VCaP (cell line): ENCODE measurements at regions not wholly inside any gene's neighbourhood (a gene's known extent, or its start where the extent isn't known, plus 50 kb on each side); places are given as distances from the start of the nearest gene placed in this dataset.

Experiments used
- H3K27ac ChIP-seq: fragments of 450-650 bp; 2 replicates; pipeline ENCODE4 v1.5.1; 2017
- TF ChIP-seq, protein P1 (sequence below): fragments of 450-650 bp; conservative IDR thresholded peaks from 2 replicates; pipeline ENCODE4 v1.5.1; 2017; ENCODE audit warnings: mild to moderate bottlenecking, moderate library complexity

- no peak overlapping the region for H3K27ac ChIP-seq
- TF ChIP-seq, protein P1, sequence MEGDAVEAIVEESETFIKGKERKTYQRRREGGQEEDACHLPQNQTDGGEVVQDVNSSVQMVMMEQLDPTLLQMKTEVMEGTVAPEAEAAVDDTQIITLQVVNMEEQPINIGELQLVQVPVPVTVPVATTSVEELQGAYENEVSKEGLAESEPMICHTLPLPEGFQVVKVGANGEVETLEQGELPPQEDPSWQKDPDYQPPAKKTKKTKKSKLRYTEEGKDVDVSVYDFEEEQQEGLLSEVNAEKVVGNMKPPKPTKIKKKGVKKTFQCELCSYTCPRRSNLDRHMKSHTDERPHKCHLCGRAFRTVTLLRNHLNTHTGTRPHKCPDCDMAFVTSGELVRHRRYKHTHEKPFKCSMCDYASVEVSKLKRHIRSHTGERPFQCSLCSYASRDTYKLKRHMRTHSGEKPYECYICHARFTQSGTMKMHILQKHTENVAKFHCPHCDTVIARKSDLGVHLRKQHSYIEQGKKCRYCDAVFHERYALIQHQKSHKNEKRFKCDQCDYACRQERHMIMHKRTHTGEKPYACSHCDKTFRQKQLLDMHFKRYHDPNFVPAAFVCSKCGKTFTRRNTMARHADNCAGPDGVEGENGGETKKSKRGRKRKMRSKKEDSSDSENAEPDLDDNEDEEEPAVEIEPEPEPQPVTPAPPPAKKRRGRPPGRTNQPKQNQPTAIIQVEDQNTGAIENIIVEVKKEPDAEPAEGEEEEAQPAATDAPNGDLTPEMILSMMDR = no peak
These were observed 485.9 kb downstream of the PSAT1 start for GRCh38 chr9:78782858-78783257.

DNA sequence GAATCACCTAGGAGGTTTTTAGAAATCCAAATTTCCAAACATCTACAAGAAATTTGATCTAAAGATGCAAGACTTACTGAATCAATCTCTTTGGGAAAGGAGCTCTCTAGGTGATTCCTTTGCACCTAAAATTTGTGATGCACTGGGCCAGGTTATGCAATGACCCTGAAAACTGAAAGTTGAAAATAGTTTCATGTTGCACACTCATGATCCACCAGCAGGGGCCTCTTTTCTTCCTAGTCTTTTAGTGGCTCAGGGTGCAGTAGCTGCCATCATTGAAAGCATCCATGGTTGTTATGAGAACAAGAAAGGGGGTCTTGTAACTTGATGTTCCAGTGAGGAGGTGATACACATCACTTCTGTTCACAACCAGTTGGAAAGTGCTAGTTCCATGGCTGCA is 486.8 kb downstream of the PSAT1 start:
- H3K27ac ChIP-seq = no peak overlapping the region
- TF ChIP-seq, protein P1 = no peak

DNA sequence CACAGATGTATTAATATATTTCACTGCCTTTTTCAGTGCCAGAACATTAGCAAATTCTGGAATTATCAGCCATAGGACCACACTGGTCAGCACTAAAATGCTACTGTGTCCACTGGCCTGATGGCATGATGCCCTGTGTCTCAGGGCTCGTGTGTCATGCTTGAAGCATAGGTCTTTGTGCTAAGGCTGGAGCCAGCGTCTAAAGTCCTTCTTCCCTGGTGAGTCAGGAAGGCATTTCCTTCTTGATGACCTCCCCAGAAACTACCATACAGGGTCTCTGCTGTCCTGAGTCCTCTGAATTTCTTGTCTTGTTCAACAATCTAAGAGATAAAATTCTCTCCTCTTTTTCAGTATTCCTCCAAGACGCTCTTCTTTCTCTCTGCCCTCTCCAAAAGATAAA is 489.9 kb downstream of the PSAT1 start:
- no peak overlapping the region for H3K27ac ChIP-seq
- TF ChIP-seq, protein P1 = no peak

GRCh38 chr9:78788101-78788500 is 491.2 kb downstream of the PSAT1 start:
- TF ChIP-seq, protein P1 = no peak
- H3K27ac ChIP-seq = no peak overlapping the region

GRCh38 chr9:78791779-78792178 is 494.9 kb downstream of the PSAT1 start:
- TF ChIP-seq, protein P1 = no peak
- H3K27ac ChIP-seq = no peak overlapping the region; the same call in 1 of the 2 replicates

DNA sequence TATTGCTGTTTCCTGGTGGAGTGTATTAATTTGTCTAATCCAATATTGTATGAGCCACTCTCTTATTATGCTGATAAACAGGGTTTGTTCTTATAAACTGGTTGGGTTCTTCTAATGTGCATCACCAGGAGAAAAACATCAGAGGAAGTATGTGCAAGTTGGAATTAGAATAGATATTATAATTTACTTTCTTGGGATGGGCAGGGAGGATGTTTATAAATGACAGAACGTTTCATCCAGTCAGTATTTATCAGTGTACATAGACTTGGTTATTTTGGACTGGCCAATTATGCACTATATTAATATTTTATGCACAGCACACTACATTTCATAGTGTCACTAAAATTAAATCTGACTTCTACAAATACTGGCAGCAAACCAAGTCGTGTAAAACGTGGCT is 495.8 kb downstream of the PSAT1 start:
- H3K27ac ChIP-seq = no peak overlapping the region; the same call in 1 of the 2 replicates
- TF ChIP-seq, protein P1 = no peak

DNA sequence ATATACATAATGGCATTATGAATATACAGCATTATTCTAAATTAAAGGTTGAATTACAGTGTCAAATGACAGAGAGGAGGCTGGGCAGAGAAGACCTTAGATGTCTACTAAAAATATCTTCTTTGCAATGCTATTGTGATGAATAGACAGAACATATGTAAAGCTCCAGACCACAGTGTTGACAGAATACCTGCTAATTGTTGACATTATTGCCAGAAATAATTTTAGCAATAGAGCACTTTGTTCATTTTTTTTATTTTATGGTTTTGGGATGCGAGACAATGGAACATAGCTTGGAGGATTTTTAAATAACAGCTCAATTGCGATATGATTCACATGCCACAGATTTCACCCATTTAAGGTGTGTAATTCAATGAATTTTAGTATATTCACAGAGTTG is 508.8 kb downstream of the PSAT1 start:
- no peak overlapping the region for H3K27ac ChIP-seq
- TF ChIP-seq, protein P1 = no peak
